Endothelial cell (in vitro differentiated cells): ENCODE measurements at regions not wholly inside any gene's neighbourhood (a gene's known extent, or its start where the extent isn't known, plus 50 kb on each side); places are given as distances from the start of the nearest gene placed in this dataset.

ENCODE experiments used
- DNase-seq: peaks from one replicate; pipeline ENCODE4 v3.0.0; 2021; ENCODE audit warnings: low spot score
- H3K27ac Mint-ChIP-seq: one replicate; pipeline ENCODE4 v1.8.0; 2021; ENCODE audit warnings: mixed read lengths, inconsistent platforms; ENCODE audit not compliant: unreplicated experiment
- H3K27me3 Mint-ChIP-seq: one replicate; pipeline ENCODE4 v1.8.0; 2021; ENCODE audit warnings: mild to moderate bottlenecking, moderate library complexity, mixed read lengths, inconsistent platforms; ENCODE audit not compliant: unreplicated experiment
- H3K36me3 Mint-ChIP-seq: one replicate; pipeline ENCODE4 v1.8.0; 2021; ENCODE audit warnings: mild to moderate bottlenecking, low read depth, mixed read lengths, inconsistent platforms; ENCODE audit not compliant: unreplicated experiment
- H3K4me1 Mint-ChIP-seq: one replicate; pipeline ENCODE4 v1.8.0; 2021; ENCODE audit warnings: mild to moderate bottlenecking, mixed read lengths, inconsistent platforms; ENCODE audit not compliant: unreplicated experiment
- H3K4me3 Mint-ChIP-seq: one replicate; pipeline ENCODE4 v1.8.0; 2021; ENCODE audit warnings: mild to moderate bottlenecking, mixed read lengths, inconsistent platforms; ENCODE audit not compliant: unreplicated experiment
- H3K9me3 Mint-ChIP-seq: one replicate; pipeline ENCODE4 v1.8.0; 2021; ENCODE audit warnings: mixed read lengths, inconsistent platforms; ENCODE audit not compliant: unreplicated experiment
- CTCF ChIP-seq: fragments of 200-600 bp; sonication (generic); IDR thresholded peaks from one replicate; pipeline ENCODE4 v1.5.0; 2021; ENCODE audit warnings: antibody characterized with exemption; ENCODE audit not compliant: unreplicated experiment

GRCh38 chr3:74529145-74529544 is 85.3 kb downstream of the CNTN3 start:
- TF ChIP-seq CTCF, result no peak
- no peak for DNase-seq
- peaks cover 2% of the 10 kb centered on the region for H3K27me3 Mint-ChIP-seq
- no peak overlapping the region for H3K4me3 Mint-ChIP-seq
- no peaks in the 10 kb centered on the region for H3K9me3 Mint-ChIP-seq
- no peaks in the 10 kb centered on the region for H3K4me1 Mint-ChIP-seq
- no peaks in the 10 kb centered on the region for H3K36me3 Mint-ChIP-seq
- no peak overlapping the region for H3K27ac Mint-ChIP-seq

GRCh38 chr3:74527566-74527965 is 86.9 kb downstream of the CNTN3 start:
- Mint-ChIP-seq H3K36me3 (no peaks in the 10 kb centered on the region), H3K27me3 (peaks cover 2% of the 10 kb centered on the region), H3K4me3 (no peak overlapping the region), H3K9me3 (no peaks in the 10 kb centered on the region), H3K27ac (no peak overlapping the region), H3K4me1 (no peaks in the 10 kb centered on the region)
- TF ChIP-seq CTCF, result no peak
- no peak for DNase-seq

GRCh38 chr3:74523811-74524210 is 90.6 kb downstream of the CNTN3 start:
- Mint-ChIP-seq H3K36me3 (no peaks in the 10 kb centered on the region), H3K4me3 (no peak overlapping the region), H3K9me3 (no peaks in the 10 kb centered on the region), H3K27ac (no peak overlapping the region), H3K27me3 (no peaks in the 10 kb centered on the region), H3K4me1 (no peaks in the 10 kb centered on the region)
- DNase-seq, result no peak
- no peak for TF ChIP-seq CTCF

GRCh38 chr3:74520895-74521294 is 93.6 kb downstream of the CNTN3 start:
- no peak for TF ChIP-seq CTCF
- Mint-ChIP-seq H3K36me3 (no peaks in the 10 kb centered on the region), H3K9me3 (no peaks in the 10 kb centered on the region), H3K27me3 (no peaks in the 10 kb centered on the region), H3K27ac (no peak overlapping the region), H3K4me1 (peaks cover 11% of the 10 kb centered on the region), H3K4me3 (no peak overlapping the region)
- DNase-seq, result no peak

- Mint-ChIP-seq H3K27ac (no peak overlapping the region), H3K4me1 (peaks cover 11% of the 10 kb centered on the region), H3K4me3 (no peak overlapping the region)
Measured at GRCh38 chr3:74518610-74519009, 95.8 kb downstream of the CNTN3 start.

More at GRCh38 chr3:74518610-74519009, 95.8 kb downstream of the CNTN3 start:
- no peak for TF ChIP-seq CTCF
- no peak for DNase-seq
- Mint-ChIP-seq H3K27me3 (no peaks in the 10 kb centered on the region), H3K9me3 (no peaks in the 10 kb centered on the region), H3K36me3 (no peaks in the 10 kb centered on the region)
